ENCODE measurements at regions not wholly inside any gene's neighbourhood (a gene's known extent, or its start where the extent isn't known, plus 50 kb on each side); places are given as distances from the start of the nearest gene placed in this dataset.

DNA sequence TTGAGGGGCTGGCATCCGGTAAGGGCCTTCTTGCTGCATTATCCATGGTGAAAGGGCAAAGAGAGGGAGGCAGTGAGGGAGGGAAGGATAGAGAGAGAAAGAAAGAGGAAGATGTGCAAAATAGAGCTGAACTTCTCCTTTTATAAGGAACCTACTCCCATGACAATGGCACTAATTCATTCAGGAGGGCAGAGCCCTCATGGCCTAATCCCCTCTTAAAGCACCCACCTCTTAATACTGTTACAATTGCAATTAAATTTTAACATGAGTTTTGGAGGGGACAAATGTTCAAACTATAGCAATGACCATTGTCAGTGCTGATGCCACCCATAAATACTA is 60.2 kb downstream of the CXCR4 start (continued):
- TF ChIP-seq ZNF583 (CRISPR knock-in tag; IDR thresholded peaks at IDR 0.05) (no peak), SNIP1 (IDR thresholded peaks at IDR 0.05; ENCODE audit: low read depth) (no peak), ZFP1 (CRISPR knock-in tag; IDR thresholded peaks at IDR 0.05) (no peak)

DNA sequence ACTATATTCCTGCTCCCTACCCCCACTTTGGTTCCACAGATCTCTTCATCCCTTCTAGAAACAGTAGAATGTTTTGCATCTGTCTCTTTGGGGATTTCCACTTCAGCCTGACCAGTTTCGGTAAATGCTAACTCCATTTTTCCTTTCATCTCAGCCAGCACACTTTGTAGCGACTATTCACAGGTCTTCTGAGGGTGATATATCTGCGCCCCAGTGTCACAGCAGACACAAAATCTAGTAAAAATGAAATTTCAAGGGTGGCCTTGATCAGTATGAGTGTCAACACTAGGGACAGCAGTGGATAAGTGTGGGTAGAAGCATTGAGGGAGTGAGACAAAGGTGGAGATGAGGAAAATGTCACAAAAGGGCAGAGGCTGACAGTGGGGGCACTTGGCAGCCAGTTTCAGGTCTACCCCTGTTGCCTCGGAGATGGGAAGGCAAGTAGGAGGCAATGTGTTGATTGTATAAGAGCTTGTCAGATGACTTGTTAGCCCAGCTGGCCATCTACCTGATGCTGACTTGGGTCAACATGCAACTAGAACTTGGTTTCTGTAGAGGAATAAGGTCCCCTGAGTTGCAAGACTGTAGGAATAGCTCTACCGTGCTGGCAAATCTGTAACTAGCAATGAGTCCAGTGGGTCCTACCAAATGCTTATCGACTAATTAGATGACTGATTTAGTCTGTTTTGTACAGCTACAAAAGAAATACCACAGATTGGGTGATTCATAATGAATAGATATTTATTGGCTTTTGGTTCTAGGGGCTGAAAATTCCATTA is 60.7 kb downstream of the CXCR4 start:
- CTCF ChIA-PET (ENCODE audit: low intra/inter-chr PET ratio): no interaction called here
- no peak for DNase-seq (ENCODE audit: extremely low read depth in 1 of 4, low spot score in 3 of 4)
- Histone ChIP-seq H3K27me3 (ENCODE audit: control insufficient read depth in 2 of 2, insufficient read depth in 2 of 2, low read length in 2 of 2) (peaks cover 0 to 5% of the 10 kb centered on the region in 2 experiments; a peak in 2 of 5 replicates), H3K9me3 (replicated peaks; ENCODE audit: control insufficient read depth, insufficient read depth, low read depth, low read length) (no peaks in the 10 kb centered on the region), H2AFZ (ENCODE audit: low read depth, low read length) (no peak overlapping the region), H3K36me3 (ENCODE audit: control insufficient read depth, insufficient read depth, low read length) (no peaks in the 10 kb centered on the region), H3K9me1 (ENCODE audit: control insufficient read depth, insufficient read depth, low read length) (no peaks in the 10 kb centered on the region), H3K4me3 (no peak overlapping the region), H3K4me2 (ENCODE audit: insufficient read depth, low read length) (no peak overlapping the region), H3K79me2 (ENCODE audit: control insufficient read depth, insufficient read depth, low read length) (no peaks in the 10 kb centered on the region), H4K20me1 (replicated peaks; ENCODE audit: control insufficient read depth, insufficient read depth, low read length) (no peaks in the 10 kb centered on the region), H3K9ac (ENCODE audit: insufficient read depth in 1 of 2, low read depth in 2 of 2, low read length in 2 of 2) (no peak overlapping the region), H3K27ac (ENCODE audit: extremely low read depth, low read depth, low read length) (no peak overlapping the region), H3K4me1 (replicated peaks in 1 of 2; ENCODE audit: control insufficient read depth in 2 of 2, insufficient read depth in 2 of 2, low read length in 2 of 2) (no peaks in the 10 kb centered on the region)
- no peak for ATAC-seq
- intact Hi-C loops (cut with micrococcal nuclease): no loop called here
- POLR2A ChIA-PET: interaction anchor here (0.6 kb wide), 1 partner anchor 151 kb away, joined by 3 read pairs; no protein-coding TSS in a partner anchor
- in situ Hi-C loops (cut with MboI): no loop called here
- FAIRE-seq: no peak
- under 1% methylated on average over 6 of the region's 6 CpGs for WGBS (ENCODE audit: insufficient coverage, low coverage, missing lambda C conversion rate)
- no TSS peak for BruUV-seq (replicated peaks)
- TF ChIP-seq PPARD (CRISPR knock-in tag; IDR thresholded peaks at IDR 0.05): no peak
- TF ChIP-seq, protein P1, sequence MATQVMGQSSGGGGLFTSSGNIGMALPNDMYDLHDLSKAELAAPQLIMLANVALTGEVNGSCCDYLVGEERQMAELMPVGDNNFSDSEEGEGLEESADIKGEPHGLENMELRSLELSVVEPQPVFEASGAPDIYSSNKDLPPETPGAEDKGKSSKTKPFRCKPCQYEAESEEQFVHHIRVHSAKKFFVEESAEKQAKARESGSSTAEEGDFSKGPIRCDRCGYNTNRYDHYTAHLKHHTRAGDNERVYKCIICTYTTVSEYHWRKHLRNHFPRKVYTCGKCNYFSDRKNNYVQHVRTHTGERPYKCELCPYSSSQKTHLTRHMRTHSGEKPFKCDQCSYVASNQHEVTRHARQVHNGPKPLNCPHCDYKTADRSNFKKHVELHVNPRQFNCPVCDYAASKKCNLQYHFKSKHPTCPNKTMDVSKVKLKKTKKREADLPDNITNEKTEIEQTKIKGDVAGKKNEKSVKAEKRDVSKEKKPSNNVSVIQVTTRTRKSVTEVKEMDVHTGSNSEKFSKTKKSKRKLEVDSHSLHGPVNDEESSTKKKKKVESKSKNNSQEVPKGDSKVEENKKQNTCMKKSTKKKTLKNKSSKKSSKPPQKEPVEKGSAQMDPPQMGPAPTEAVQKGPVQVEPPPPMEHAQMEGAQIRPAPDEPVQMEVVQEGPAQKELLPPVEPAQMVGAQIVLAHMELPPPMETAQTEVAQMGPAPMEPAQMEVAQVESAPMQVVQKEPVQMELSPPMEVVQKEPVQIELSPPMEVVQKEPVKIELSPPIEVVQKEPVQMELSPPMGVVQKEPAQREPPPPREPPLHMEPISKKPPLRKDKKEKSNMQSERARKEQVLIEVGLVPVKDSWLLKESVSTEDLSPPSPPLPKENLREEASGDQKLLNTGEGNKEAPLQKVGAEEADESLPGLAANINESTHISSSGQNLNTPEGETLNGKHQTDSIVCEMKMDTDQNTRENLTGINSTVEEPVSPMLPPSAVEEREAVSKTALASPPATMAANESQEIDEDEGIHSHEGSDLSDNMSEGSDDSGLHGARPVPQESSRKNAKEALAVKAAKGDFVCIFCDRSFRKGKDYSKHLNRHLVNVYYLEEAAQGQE (IDR thresholded peaks at IDR 0.05; ENCODE audit: borderline replicate concordance): no peak
- TF ChIP-seq, protein P1 (CRISPR knock-in tag; IDR thresholded peaks at IDR 0.05; ENCODE audit: low read depth): no peak
- TF ChIP-seq ELF1 (tag; IDR thresholded peaks at IDR 0.05): no peak

All from K562 (cell line).